ENCODE measurements at regions not wholly inside any gene's neighbourhood (a gene's known extent, or its start where the extent isn't known, plus 50 kb on each side); places are given as distances from the start of the nearest gene placed in this dataset.
A peak's percentile ranks its signal among the peaks of the same experiment; 100 is the strongest.

DNA sequence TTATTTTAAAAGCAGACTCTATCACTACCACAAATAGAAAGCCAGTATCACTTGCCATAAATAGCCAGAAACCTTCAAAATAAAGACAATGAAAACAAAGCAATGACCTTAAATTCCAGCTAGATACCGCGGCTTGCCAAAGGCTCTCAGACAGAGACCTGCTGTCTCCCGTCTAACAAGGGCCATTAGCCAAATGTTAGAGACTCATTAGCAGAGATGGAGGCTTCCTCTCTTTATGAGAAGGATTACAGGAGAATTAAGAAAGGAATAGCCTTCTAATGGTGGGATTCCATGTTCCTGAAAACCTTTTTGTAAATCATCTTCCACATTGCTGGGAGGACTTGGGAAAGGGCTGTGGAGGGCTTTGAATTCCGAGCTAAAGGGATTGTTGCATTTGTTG is 206.7 kb downstream of the AACS start:
- no peak for DNase-seq (ENCODE audit: low spot score)

- peak; percentile 4 for DNase-seq (ENCODE audit: low spot score)
Measured at GRCh38 chr12:125272383-125272933, 207.2 kb downstream of the AACS start.

GRCh38 chr12:125276567-125276966 is 211.3 kb downstream of the AACS start:
- no peak for DNase-seq (ENCODE audit: low spot score)

DNA sequence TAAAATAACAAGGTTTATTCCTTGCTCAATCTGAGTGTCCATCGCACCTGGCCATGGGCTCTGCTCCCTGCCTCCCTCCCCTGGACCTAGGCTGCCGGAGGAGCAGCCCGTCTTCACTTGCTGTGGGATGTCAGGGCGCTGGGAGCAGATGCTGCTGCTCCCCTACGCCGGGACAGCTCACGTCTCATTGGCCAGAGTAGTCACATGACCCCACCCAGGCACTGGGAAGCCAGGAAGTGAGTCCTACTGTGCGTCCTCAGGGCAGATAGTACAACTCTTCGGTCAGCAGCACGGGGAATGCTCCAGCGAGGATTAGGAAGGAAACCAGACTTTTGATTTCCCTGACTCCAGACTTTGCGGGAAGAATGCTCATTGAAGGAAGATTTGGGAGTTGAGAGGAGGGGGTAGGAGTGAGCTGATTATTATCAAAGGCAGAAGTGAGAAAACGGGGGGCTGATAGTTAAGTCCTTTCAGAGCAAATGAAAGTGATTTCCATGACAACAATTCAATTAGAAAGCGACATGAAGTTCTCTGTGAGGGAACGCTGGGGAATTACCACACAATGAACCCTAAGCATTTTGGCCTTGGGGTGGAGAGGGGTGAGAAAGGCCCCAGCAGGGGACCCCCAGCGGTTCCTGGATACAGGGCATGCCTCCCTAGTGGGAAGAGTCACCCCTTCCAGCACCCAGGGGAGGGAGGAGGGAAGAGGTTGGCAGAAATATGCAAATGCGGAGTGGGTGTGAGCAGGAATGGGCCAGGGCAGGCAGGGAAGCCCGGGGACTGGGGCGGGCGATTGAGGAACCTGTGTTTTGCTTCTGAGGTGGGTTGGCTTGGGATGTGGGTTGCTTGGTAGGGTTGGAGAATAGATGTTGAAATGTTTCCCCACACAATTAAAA is 215.5 kb downstream of the AACS start:
- DNase-seq (ENCODE audit: low spot score): no peak

DNA sequence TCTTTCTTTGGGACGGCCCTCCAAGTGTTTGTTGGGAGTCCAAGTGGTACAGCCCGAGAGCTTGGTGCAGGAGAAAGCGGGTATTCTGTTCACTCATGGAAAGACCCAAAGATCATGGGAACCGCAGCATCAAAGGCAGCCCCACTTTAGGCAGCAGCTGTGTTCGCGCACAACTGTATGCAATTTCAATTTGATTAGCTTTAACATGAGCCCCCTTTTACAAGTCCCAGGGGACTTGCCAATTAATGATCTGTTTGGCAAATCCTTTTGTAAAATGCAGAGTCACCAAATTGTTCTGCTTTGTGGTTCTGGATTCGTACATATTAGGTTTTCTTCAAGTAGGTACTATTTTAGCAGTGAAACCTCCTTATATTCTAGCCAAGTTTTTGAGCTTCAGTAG is 217.7 kb downstream of the AACS start:
- no peak for DNase-seq (ENCODE audit: low spot score)

DNA sequence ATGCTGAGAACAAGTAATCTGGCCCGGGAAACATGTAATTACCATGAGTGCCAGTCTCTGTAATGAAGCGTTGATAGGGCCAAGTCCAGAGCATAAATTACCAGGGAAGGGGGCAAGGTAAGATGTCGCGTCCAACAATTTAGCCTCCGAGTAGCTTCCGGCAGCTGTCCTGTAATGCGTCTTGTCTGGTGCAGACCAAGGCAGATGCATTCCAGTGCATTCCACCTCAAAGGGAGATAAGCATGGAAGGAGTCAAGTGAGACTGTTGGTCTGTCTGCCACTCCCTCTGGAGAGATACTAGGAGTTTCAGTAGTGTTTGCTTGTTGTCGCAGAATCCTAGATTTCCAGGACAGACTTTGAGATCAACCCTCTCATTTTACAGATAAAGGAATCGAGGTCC is 218.3 kb downstream of the AACS start:
- DNase-seq (ENCODE audit: low spot score): no peak

GRCh38 chr12:125284087-125284486 is 218.9 kb downstream of the AACS start:
- DNase-seq (ENCODE audit: low spot score): no peak

DNA sequence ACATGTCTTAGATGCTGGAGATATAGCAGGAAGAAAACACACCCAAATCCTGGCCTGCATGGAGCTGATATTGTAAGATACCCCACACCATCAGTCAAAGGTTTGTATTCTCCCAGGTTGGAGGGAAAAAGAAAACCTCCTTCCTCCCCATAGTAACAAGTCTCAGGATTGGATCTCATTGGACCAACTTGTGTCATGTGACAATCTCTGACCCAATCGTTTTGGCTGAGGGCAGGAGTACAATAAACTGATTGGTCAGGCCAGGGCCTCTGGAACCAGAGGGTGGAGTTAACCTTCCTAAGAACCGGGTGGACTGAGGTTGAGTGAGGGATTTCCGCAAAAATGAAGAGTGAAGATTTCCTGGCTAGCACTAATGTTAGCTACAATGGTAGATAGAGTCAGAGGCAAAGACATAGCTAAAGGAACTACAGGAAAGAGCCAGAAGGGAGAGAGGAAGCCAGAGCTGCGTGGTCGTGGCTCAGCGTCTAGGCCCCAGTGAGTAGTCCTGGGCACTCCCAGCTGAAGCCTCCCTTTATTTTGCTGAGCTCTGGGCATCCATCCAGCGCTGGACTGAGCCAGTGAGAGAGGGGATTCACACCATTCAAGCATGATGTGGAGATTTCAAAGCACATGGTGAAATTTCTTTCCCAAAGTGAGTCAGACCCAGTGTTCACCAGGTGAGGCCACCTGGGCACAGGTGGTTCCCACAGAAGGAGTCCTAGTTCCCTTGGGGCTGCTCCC is 219.9 kb downstream of the AACS start:
- no peak for DNase-seq (ENCODE audit: low spot score)

DNA sequence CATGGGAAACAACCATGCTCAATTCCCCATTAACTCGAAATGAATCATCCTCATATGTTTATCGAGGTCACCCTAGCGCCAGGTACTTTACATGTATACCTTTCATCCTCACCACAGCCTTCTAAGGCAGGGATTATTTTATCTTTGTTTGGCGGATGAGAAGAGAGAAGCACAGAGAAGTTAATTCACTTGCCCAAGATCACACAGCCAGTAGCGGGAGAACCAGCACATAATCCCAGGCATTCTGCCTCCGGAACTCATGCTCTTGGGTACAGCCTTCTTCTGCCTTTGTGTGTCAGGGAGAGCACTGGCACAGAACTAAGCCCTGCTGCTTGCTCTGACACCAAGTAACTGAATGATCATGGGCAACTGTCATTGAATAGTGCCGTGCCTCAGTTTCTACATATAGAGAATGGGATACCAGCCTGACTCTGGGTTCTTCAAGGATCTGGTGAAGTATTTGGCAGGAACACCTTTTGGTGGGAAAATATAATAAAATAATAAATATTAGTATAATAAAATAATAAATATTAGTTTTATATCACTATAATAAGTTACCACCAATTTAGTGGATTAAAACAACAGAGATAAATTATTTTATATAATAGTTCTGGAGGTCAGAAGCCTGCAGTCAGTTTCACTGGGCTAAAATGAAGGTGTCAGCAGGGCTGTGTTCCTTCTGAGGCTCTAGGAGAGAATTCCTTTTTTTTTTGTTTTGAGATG is 220.9 kb downstream of the AACS start:
- DNase-seq (ENCODE audit: low spot score): no peak

DNA sequence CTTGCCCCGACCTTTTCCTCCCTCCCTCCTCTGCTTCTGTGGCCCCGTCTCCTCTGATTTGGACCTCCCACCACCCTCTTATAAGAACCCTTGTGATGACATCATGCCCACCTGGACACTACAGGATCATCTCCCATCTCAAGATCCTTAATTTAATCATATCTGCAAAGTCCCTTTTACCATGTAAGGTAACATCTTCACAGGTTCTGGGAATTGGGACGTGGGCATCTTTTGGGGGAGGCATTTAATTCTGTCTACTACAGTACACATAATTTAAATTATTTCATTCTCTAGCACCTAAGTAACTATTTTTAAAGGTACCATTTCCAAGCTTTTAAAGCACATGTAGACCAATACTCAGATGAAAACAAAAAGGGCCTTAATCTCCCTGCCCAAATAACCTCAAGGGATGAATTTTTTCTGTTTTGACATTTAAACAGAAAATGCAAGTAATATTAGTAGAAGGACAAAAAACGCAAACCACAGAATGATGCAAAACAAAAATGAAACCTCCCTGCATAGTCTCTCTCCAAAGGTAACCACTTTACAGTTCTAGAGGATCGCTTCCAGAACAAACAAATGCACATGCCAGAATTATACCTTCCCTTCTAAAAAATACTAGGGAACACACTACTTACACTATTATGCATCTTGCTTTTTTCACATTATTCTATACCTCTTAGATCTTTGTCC is 222.1 kb downstream of the AACS start:
- DNase-seq (ENCODE audit: low spot score): no peak

- DNase-seq (ENCODE audit: low spot score): no peak
Measured at GRCh38 chr12:125288931-125289928, 224.0 kb downstream of the AACS start.

- no peak for DNase-seq (ENCODE audit: low spot score)
Measured at GRCh38 chr12:125289970-125290369, 224.7 kb downstream of the AACS start.

GRCh38 chr12:125292700-125293099 is 227.5 kb downstream of the AACS start:
- no peak for DNase-seq (ENCODE audit: low spot score)

DNA sequence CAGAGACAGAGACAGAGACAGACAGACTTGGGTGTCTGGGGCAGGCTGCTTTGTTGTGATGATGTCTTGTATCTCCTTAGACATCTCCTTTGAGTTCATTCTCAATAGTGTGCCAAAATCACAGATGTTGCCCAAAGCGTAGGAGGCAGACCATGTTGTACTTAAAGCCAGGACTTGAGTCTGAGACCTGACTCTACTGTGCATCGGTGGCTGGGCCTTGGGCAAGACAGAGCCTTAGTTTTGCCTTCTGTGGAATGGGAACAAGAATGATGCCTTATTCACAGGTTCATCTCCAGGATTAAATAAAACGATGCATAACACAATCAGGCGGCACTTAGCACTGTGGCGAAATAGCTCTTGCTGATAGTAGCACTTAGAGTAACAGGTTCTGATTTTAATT is 230.3 kb downstream of the AACS start:
- no peak for DNase-seq (ENCODE audit: low spot score)

DNA sequence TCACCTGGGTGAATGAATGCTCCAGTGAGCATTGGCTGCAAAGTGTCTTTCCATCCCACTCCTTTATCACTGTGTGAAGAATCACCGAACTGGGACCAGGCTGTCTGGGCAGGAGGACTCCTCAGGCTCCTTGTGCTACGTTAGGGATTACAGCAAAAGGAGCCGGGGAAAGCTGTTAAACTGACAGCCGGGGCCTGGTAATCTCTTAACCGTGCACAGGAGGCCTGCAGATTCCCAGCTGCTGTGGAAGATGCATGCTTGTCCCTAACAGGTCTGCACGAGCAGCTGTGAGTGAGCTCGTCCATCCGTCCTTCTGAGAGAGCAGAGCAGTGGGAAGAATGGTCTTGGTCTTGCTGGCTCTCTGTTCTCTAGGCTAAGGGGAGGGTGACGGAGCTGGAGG is 231.5 kb downstream of the AACS start:
- no peak for DNase-seq (ENCODE audit: low spot score)

DNA sequence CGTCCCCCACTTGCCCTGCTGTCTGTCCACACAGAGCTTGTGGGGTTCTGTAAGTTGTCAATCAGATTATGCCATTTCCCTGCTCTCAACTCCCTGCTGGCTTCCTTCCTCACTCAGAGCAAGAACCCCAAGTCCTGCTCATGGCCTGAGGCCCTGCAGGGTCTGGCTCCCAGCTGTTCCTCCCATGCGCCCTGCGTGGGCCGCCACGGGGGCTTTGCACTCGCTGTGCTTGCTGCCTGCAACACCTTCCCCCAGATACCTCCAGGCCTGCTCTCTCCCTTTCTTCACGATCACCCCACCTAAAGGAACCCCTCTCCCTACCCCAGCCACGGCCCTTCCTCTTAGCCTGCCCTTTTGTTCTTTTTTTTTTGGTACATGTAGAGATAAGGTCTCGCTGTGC is 234.6 kb downstream of the AACS start:
- DNase-seq (ENCODE audit: low spot score): no peak

DNA sequence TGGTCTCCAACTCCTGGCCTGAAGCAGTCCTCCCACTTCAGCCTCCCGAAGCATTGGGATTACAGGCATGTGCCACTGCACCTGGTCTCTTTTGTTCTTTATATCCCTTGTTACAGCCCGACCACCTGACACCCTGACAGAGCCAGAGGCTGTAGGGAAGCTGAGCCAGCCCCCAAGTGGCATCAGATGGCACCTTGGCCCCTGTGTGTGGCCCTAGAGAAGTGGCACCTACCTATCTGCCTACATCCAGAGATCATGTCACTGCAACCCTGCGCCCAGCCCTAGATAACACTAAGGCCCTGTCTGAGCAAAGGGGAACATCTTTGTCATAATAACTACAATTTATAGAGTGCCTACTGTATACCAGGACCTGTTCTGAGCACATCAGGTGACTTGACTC is 235.0 kb downstream of the AACS start:
- DNase-seq (ENCODE audit: low spot score): no peak

GRCh38 chr12:125303337-125303736 is 238.1 kb downstream of the AACS start:
- no peak for DNase-seq (ENCODE audit: low spot score)

GRCh38 chr12:125304029-125304428 is 238.8 kb downstream of the AACS start:
- DNase-seq (ENCODE audit: low spot score): no peak

DNA sequence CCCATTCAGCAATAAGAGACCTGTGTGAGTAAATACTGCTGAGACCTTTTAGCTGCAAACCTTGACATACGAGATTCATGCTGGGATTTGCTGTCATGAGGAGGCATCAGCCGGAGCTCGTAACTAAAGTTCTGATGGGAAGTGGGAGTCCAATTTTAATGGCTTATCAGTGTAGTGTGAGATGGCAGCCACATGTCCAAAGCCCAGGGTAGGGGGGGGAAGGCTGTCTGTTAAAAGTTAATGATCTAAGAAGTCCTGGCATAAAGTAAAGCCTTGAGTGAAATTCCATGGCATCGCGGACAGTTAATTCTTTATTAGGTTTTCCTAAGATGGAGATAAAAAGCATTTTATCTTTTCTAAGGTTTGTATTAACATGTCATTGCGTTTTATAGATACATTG is 240.0 kb downstream of the AACS start:
- no peak for DNase-seq (ENCODE audit: low spot score)

GRCh38 chr12:125310461-125310860 is 245.2 kb downstream of the AACS start:
- no peak for DNase-seq (ENCODE audit: low spot score)

Measured in AG08395 (cell line).